Astrocyte (in vitro differentiated cells and primary cell): ENCODE measurements at regions not wholly inside any gene's neighbourhood (a gene's known extent, or its start where the extent isn't known, plus 50 kb on each side); places are given as distances from the start of the nearest gene placed in this dataset.

Source experiments
- DNase-seq: peaks from one replicate; pipeline ENCODE4 v3.0.0-alpha.2; 2010; ENCODE audit warnings: low read depth
- FAIRE-seq: peaks from 2 replicates; lab custom pipeline; 2011; peaks lifted over from hg19 to GRCh38; lab: Jason Lieb, UNC
- H2AFZ ChIP-seq: 2 replicates; pipeline ENCODE4 v1.6.0; 2012; ENCODE audit warnings: low read depth, low read length, inconsistent platforms
- H3K27ac ChIP-seq: 2 replicates; pipeline ENCODE4 v1.5.1; 2011; ENCODE audit warnings: low read depth, low read length, inconsistent platforms
- H3K27me3 ChIP-seq: 2 replicates; pipeline ENCODE4 v1.6.0; 2011; ENCODE audit warnings: low read length, inconsistent platforms; ENCODE audit not compliant: insufficient read depth
- H3K36me3 ChIP-seq: 2 replicates; pipeline ENCODE4 v1.5.1; 2011; ENCODE audit warnings: low read length, inconsistent platforms; ENCODE audit not compliant: insufficient read depth
- H3K4me1 ChIP-seq: 2 replicates; pipeline ENCODE4 v1.5.1; 2011; ENCODE audit warnings: low read length, inconsistent platforms; ENCODE audit not compliant: insufficient read depth
- H3K4me2 ChIP-seq: 2 replicates; pipeline ENCODE4 v1.6.0; 2012; ENCODE audit warnings: low read length, inconsistent platforms
- H3K4me3 ChIP-seq: 2 replicates; pipeline ENCODE4 v1.5.1; 2011; ENCODE audit warnings: low read depth, mild to moderate bottlenecking, low read length, inconsistent platforms; ENCODE audit not compliant: insufficient read depth
- H3K79me2 ChIP-seq: 2 replicates; pipeline ENCODE4 v1.6.0; 2012; ENCODE audit warnings: mild to moderate bottlenecking, low read length, inconsistent platforms; ENCODE audit not compliant: insufficient read depth
- H3K9ac ChIP-seq: 2 replicates; pipeline ENCODE4 v1.6.0; 2012; ENCODE audit warnings: mild to moderate bottlenecking, low read length, inconsistent platforms
- H3K9me3 ChIP-seq: 2 replicates; pipeline ENCODE4 v1.5.1; 2012; ENCODE audit warnings: low read depth, mild to moderate bottlenecking, low read length, inconsistent platforms; ENCODE audit not compliant: insufficient read depth
- H4K20me1 ChIP-seq: 2 replicates; pipeline ENCODE4 v1.6.0; 2012; ENCODE audit warnings: low read length, inconsistent platforms; ENCODE audit not compliant: insufficient read depth
- H3K27ac Mint-ChIP-seq: one replicate; pipeline ENCODE4 v1.8.0; 2021; ENCODE audit warnings: mild to moderate bottlenecking, mixed read lengths; ENCODE audit not compliant: unreplicated experiment
- H3K27me3 Mint-ChIP-seq: one replicate; pipeline ENCODE4 v1.8.0; 2021; ENCODE audit warnings: low read depth, mixed read lengths; ENCODE audit not compliant: unreplicated experiment
- H3K36me3 Mint-ChIP-seq: one replicate; pipeline ENCODE4 v1.8.0; 2021; ENCODE audit warnings: low read depth, mixed read lengths; ENCODE audit not compliant: unreplicated experiment
- H3K4me1 Mint-ChIP-seq: one replicate; pipeline ENCODE4 v1.8.0; 2021; ENCODE audit warnings: low read depth, mixed read lengths; ENCODE audit not compliant: unreplicated experiment
- H3K4me3 Mint-ChIP-seq: one replicate; pipeline ENCODE4 v1.8.0; 2021; ENCODE audit warnings: mild to moderate bottlenecking, moderate library complexity, mixed read lengths; ENCODE audit not compliant: unreplicated experiment
- H3K9me3 Mint-ChIP-seq: one replicate; pipeline ENCODE4 v1.8.0; 2021; ENCODE audit warnings: mild to moderate bottlenecking, mixed read lengths; ENCODE audit not compliant: unreplicated experiment
- EZH2 ChIP-seq: IDR thresholded peaks from 2 replicates; pipeline ENCODE4 v1.6.1; 2012; ENCODE audit warnings: mild to moderate bottlenecking, low read length, inconsistent platforms; ENCODE audit not compliant: insufficient read depth
- TF ChIP-seq, protein P1 (sequence below): IDR thresholded peaks from 2 replicates; pipeline ENCODE4 v1.5.1; 2011; ENCODE audit warnings: low read depth, mild to moderate bottlenecking, inconsistent platforms, low read length, moderate library complexity; ENCODE audit not compliant: insufficient read depth

DNA sequence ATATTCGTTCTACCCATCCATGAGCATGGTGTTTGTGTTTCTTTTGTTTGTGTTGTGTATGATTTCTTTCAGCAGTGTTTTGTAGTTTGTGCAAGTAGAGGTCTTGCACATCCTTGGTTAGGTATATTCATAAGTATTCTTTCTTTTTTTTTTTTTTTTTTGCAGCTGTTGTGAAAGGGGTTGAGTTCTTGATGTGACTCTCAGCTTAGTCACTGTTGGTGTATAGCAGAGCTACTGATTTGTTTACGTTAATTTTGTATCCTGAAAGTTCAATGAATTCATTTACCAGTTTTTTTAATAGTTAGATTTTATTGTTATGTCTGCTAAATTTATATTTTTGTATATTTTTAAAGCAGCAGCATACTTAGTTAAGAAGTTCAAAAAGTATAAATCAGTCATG lies 834.4 kb upstream of the NRXN1 start:
- Histone ChIP-seq H3K9ac (no peak overlapping the region), H3K36me3 (no peaks in the 10 kb centered on the region), H3K27ac (no peak overlapping the region), H3K9me3 (no peaks in the 10 kb centered on the region), H2AFZ (no peak overlapping the region), H3K27me3 (no peaks in the 10 kb centered on the region), H4K20me1 (no peaks in the 10 kb centered on the region), H3K79me2 (no peaks in the 10 kb centered on the region), H3K4me1 (no peaks in the 10 kb centered on the region), H3K4me3 (no peak overlapping the region), H3K4me2 (no peak overlapping the region)
- Mint-ChIP-seq H3K9me3 (peaks cover 3% of the 10 kb centered on the region), H3K36me3 (no peaks in the 10 kb centered on the region), H3K27ac (no peak overlapping the region), H3K27me3 (no peaks in the 10 kb centered on the region), H3K4me3 (no peak overlapping the region), H3K4me1 (no peaks in the 10 kb centered on the region)
- TF ChIP-seq, protein P1, sequence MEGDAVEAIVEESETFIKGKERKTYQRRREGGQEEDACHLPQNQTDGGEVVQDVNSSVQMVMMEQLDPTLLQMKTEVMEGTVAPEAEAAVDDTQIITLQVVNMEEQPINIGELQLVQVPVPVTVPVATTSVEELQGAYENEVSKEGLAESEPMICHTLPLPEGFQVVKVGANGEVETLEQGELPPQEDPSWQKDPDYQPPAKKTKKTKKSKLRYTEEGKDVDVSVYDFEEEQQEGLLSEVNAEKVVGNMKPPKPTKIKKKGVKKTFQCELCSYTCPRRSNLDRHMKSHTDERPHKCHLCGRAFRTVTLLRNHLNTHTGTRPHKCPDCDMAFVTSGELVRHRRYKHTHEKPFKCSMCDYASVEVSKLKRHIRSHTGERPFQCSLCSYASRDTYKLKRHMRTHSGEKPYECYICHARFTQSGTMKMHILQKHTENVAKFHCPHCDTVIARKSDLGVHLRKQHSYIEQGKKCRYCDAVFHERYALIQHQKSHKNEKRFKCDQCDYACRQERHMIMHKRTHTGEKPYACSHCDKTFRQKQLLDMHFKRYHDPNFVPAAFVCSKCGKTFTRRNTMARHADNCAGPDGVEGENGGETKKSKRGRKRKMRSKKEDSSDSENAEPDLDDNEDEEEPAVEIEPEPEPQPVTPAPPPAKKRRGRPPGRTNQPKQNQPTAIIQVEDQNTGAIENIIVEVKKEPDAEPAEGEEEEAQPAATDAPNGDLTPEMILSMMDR, result no peak
- TF ChIP-seq EZH2, result no peak
- DNase-seq (peak; percentile 36), FAIRE-seq (no peak)

DNA sequence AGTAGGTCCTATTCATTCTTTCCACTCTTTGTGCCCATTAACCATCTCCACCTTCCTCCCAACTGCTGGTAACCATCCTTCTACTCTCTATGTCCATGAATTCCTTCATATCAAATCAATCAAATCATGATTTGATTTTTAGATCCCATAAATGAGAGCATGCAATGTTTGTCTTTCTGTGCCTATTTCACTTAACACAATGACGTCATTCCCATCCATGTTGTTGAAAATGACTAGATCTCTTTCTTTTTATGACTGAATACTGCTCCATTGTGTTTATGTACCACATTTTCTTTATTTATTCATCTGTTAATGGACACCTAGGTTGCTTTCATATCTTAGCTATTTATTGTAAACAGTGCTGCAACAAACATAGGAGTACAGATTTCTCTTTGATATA lies 827.3 kb upstream of the NRXN1 start:
- H3K36me3 ChIP-seq, result no peaks in the 10 kb centered on the region
- no peaks in the 10 kb centered on the region for H4K20me1 ChIP-seq
- Mint-ChIP-seq H3K27ac (no peak overlapping the region), H3K4me3 (no peak overlapping the region), H3K36me3 (no peaks in the 10 kb centered on the region), H3K4me1 (no peaks in the 10 kb centered on the region), H3K9me3 (no peaks in the 10 kb centered on the region), H3K27me3 (no peaks in the 10 kb centered on the region)
- H3K27me3 ChIP-seq, result no peaks in the 10 kb centered on the region
- H3K4me3 ChIP-seq, result no peak overlapping the region
- H3K9me3 ChIP-seq, result no peaks in the 10 kb centered on the region
- DNase-seq, result no peak
- no peak overlapping the region for H3K4me2 ChIP-seq
- no peaks in the 10 kb centered on the region for H3K79me2 ChIP-seq
- FAIRE-seq, result no peak
- no peak overlapping the region for H2AFZ ChIP-seq
- no peaks in the 10 kb centered on the region for H3K4me1 ChIP-seq
- no peak overlapping the region for H3K27ac ChIP-seq
- no peak overlapping the region for H3K9ac ChIP-seq
- TF ChIP-seq EZH2, result no peak
- TF ChIP-seq, protein P1, result no peak

DNA sequence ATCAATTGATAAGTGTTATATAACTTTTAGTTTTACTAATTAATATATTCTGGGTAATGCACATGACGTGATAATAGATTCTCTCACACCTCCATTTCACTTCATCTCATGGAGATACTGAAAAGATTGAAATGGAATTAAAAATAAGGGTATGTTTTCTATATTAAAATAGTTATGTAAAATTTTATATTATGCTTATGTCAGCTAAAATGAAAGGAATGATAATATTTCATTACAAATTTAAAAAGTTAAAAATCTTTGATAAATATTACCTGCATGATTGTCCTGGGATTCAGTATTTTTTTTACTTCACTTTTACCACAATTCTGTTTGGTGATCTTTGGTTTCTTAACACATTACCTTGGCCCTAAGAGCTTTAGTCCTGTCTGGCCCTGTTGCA lies 823.8 kb upstream of the NRXN1 start:
- H3K4me1 ChIP-seq, result no peaks in the 10 kb centered on the region
- H3K79me2 ChIP-seq, result no peaks in the 10 kb centered on the region
- H3K4me1 Mint-ChIP-seq, result no peaks in the 10 kb centered on the region
- FAIRE-seq (no peak), DNase-seq (no peak)
- H3K36me3 ChIP-seq, result no peaks in the 10 kb centered on the region
- H3K4me3 Mint-ChIP-seq, result no peak overlapping the region
- no peak for TF ChIP-seq EZH2
- TF ChIP-seq, protein P1, result no peak
- no peak overlapping the region for H3K9ac ChIP-seq
- H3K36me3 Mint-ChIP-seq, result no peaks in the 10 kb centered on the region
- H2AFZ ChIP-seq, result no peak overlapping the region
- no peaks in the 10 kb centered on the region for H3K9me3 ChIP-seq
- no peaks in the 10 kb centered on the region for H4K20me1 ChIP-seq
- no peaks in the 10 kb centered on the region for H3K9me3 Mint-ChIP-seq
- H3K27ac Mint-ChIP-seq, result no peak overlapping the region
- no peak overlapping the region for H3K4me3 ChIP-seq
- no peak overlapping the region for H3K27ac ChIP-seq
- no peaks in the 10 kb centered on the region for H3K27me3 ChIP-seq
- no peak overlapping the region for H3K4me2 ChIP-seq
- H3K27me3 Mint-ChIP-seq, result no peaks in the 10 kb centered on the region
